C4-2B (cell line): ENCODE measurements at regions not wholly inside any gene's neighbourhood (a gene's known extent, or its start where the extent isn't known, plus 50 kb on each side); places are given as distances from the start of the nearest gene placed in this dataset.
"Not testable (repeated sequence)": the region's sequence is repeated elsewhere in the genome, so short reads cannot be mapped to it uniquely, and the experiment has no call there.

Source experiments
- ZFX ChIP-seq: fragments of 450-650 bp; IDR thresholded peaks from 2 replicates; pipeline ENCODE4 v1.6.1; 2017
- TF ChIP-seq, protein P1 (sequence below): fragments of 450-650 bp; conservative IDR thresholded peaks from 2 replicates; pipeline ENCODE4 v1.5.1; 2017; ENCODE audit warnings: mild to moderate bottlenecking

DNA sequence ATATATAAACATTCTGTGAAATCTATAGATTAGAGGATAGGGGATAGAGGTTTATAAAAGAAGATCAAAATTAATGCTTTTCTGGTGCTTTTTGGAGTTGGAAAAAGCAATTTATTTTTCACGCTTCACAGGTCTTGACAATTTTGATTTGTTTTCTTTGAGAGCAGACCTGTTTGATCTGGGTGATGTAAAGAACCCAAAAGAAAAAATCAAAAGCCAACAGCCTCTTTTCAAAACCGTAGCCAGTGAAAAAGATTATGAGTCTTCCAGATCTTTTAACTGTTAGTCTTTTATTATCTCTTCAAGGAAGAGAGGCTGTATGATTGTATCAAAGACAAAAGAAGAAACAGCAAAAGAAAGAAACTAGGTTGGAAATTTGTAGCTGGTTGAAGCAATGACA is 1738.7 kb downstream of the KHDRBS2 start:
- TF ChIP-seq, protein P1, sequence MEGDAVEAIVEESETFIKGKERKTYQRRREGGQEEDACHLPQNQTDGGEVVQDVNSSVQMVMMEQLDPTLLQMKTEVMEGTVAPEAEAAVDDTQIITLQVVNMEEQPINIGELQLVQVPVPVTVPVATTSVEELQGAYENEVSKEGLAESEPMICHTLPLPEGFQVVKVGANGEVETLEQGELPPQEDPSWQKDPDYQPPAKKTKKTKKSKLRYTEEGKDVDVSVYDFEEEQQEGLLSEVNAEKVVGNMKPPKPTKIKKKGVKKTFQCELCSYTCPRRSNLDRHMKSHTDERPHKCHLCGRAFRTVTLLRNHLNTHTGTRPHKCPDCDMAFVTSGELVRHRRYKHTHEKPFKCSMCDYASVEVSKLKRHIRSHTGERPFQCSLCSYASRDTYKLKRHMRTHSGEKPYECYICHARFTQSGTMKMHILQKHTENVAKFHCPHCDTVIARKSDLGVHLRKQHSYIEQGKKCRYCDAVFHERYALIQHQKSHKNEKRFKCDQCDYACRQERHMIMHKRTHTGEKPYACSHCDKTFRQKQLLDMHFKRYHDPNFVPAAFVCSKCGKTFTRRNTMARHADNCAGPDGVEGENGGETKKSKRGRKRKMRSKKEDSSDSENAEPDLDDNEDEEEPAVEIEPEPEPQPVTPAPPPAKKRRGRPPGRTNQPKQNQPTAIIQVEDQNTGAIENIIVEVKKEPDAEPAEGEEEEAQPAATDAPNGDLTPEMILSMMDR = not testable (repeated sequence)
- not testable (repeated sequence) for TF ChIP-seq ZFX
